ENCODE measurements at regions not wholly inside any gene's neighbourhood (a gene's known extent, or its start where the extent isn't known, plus 50 kb on each side); places are given as distances from the start of the nearest gene placed in this dataset.
A peak's percentile ranks its signal among the peaks of the same experiment; 100 is the strongest.
"Not testable (repeated sequence)": the region's sequence is repeated elsewhere in the genome, so short reads cannot be mapped to it uniquely, and the experiment has no call there.

DNA sequence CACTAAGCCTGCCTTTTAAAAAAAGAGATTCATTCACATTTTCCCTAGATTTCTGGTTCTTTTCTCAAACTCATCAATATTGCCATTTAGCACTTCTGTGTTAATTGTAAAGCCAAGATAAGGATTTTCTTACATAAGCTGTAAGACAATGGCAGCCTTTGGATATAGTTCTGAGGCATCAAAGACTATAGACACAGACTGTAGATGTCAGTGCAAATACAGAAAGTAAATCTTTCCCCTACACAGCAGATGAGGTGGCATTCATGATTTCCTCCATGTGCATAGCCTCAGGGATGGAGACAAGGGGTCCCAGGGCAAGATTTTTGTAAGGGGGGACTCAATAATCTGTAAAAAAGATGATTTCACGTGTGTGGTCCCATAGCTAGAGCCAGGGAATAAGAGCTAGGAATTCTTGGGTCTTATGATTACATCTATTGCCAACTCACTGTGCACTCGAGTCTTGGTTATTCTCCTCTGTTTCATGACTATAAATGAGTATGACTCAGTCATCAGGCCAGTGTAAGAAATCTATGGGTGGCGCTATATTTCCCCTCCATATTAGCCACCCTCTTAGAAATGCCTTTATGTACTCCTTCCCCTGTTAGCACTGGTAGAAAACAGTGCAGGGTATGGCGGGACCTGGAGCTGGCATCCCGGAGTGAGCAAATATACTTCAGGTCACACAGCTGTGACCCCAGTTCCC lies 207.5 kb downstream of the EXOC5 start:
- no peak for DNase-seq (ENCODE audit: low read depth)
- TF ChIP-seq, protein P1, sequence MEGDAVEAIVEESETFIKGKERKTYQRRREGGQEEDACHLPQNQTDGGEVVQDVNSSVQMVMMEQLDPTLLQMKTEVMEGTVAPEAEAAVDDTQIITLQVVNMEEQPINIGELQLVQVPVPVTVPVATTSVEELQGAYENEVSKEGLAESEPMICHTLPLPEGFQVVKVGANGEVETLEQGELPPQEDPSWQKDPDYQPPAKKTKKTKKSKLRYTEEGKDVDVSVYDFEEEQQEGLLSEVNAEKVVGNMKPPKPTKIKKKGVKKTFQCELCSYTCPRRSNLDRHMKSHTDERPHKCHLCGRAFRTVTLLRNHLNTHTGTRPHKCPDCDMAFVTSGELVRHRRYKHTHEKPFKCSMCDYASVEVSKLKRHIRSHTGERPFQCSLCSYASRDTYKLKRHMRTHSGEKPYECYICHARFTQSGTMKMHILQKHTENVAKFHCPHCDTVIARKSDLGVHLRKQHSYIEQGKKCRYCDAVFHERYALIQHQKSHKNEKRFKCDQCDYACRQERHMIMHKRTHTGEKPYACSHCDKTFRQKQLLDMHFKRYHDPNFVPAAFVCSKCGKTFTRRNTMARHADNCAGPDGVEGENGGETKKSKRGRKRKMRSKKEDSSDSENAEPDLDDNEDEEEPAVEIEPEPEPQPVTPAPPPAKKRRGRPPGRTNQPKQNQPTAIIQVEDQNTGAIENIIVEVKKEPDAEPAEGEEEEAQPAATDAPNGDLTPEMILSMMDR (IDR thresholded peaks at IDR 0.05; ENCODE audit: insufficient read depth, low read depth, low read length, missing control alignments), result no peak
- H3K4me3 ChIP-seq (ENCODE audit: low read depth, low read length), result no peak overlapping the region

DNA sequence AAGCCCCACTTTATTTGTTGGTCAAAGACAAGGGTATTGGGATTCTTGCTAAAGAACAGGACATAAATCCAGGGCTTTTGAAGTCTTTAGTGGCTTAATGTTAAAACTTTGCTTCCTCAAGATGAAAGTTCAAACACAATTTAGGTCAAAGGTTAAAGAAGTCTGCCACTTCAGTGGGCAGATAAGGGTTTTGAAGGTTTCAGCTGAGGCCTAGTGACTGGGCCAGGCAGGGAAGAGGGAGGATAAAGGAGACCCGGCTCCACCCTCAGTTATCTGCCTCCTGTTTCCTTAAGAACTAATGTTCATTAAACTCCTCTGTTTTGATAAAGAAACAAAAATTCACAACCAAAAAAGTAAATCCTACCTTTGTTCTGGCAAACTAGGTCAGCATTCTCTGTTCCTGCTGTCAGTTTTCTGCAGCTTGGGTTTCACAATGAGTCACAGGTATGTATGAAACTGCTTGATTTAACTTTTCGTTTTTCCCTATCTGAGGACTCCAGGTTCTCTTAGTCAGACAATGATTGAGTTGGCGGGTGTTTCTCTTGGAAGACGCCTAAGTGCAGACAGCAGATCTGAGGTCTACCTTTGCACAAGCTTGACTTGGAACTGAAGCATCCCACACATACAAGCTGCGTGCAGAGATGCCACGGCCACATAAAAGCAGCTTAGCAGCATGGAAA lies 208.3 kb downstream of the EXOC5 start:
- H3K4me3 ChIP-seq (ENCODE audit: low read depth, low read length), result no peak overlapping the region
- DNase-seq (ENCODE audit: low read depth), result peak; percentile 79
- TF ChIP-seq, protein P1 (IDR thresholded peaks at IDR 0.05; ENCODE audit: insufficient read depth, low read depth, low read length, missing control alignments), result no peak

DNA sequence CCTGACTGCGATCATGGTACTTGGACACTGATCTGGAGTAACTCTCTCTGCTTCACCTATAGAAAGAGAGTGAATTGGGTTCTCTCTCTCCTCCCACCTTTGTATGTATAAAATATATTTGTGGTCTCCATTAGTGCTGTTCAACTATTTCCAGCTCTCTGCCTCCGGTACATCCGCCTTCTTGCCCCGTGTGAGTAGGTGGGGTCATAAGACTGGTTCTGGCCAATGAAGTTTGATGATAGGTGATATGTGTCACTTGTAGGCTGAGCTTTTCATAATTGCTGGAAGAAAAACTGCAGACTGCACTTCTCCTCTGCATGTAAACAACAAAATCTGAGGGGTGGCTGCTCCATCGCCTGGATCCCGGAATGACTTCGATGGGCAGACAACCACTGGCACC lies 210.4 kb downstream of the EXOC5 start:
- DNase-seq (ENCODE audit: low read depth), result no peak
- TF ChIP-seq, protein P1 (IDR thresholded peaks at IDR 0.05; ENCODE audit: insufficient read depth, low read depth, low read length, missing control alignments), result no peak
- no peak overlapping the region for H3K4me3 ChIP-seq (ENCODE audit: low read depth, low read length)

DNA sequence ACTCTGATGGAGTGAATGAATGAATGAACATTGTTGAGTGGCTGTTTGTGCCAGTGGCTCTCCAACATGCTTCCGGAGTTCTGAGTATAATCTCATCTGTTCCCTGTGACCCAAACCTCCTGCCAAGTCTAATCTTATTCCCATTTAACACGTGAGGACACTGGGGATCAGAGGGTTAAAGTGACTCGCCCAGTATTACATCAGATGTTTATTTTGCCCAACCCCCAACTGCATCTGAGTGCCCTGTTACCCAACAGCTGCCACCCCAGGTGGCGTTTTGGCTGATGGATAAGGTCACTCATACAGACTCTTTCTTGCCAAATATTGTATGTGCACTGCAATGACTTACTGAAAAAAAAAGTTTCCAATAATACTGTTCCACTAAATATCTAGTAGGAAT lies 210.9 kb downstream of the EXOC5 start:
- no peak overlapping the region for H3K4me3 ChIP-seq (ENCODE audit: low read depth, low read length)
- TF ChIP-seq, protein P1 (IDR thresholded peaks at IDR 0.05; ENCODE audit: insufficient read depth, low read depth, low read length, missing control alignments), result no peak
- no peak for DNase-seq (ENCODE audit: low read depth)

DNA sequence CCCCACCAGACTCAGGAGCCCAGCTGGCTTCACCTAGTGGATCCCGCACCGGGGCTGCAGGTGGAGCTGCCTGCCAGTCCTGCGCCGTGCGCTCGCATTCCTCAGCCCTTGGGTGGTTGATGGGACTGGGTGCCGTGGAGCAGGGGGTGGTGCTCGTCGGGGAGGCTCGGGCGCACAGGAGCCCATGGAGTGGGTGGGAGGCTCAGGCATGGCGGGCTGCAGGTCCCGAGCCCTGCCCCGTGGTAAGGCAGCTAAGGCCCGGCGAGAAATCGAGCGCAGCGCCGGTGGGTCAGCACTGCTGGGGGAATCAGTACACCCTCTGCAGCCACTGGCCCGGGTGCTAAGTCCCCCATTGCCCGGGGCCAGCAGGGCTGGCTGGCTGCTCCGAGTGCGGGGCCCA lies 212.2 kb downstream of the EXOC5 start:
- DNase-seq (ENCODE audit: low read depth); H3K4me3 ChIP-seq (ENCODE audit: low read depth, low read length): not testable (repeated sequence)

DNA sequence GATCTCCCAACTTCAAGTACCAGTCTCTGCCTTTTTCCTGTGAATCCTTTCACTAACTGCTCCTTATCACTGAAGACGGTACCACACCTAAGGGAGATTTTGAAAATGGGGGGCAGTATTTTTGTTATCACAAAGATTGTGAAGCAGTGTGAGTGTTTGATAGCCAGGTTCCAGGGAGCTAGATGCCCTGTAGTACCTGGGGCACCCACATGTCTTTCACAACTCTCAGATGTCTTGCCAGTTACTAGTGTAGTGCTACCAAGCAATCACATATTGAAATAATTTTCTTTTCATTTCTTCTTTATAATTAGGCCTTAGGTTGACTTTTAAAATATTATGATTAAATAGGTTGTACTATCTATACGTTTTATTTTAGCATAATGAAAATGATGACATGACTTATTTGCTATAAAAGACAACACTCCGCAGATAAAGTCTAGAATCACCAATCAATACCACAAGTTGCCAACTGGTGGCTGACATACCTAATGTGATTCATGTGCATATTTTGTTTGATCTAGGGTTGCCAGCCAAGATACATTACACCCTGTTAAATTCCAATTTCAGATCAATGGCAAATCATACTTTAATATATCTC lies 215.9 kb downstream of the EXOC5 start:
- H3K4me3 ChIP-seq (ENCODE audit: low read depth, low read length), result no peak overlapping the region
- DNase-seq (ENCODE audit: low read depth), result no peak
- TF ChIP-seq, protein P1 (IDR thresholded peaks at IDR 0.05; ENCODE audit: insufficient read depth, low read depth, low read length, missing control alignments), result no peak

DNA sequence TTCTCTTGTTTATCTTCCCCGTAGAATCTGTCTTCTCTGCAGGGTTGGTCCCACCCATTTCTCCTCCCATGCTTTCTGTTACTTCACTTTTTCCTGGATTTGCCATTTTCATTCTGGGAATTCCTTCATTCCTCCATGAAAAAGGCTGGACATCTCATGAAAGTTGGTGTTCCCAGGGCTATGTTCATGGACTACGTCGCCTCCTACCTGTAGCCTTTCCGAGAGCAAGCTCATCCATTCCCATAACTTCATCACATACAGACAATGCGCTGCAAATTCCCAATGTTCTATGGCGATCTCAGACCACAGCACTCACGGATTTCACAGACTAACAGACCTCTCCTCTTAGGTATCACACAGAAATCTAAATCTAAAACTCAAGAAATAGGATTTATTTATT lies 217.1 kb downstream of the EXOC5 start:
- no peak for DNase-seq (ENCODE audit: low read depth)
- no peak overlapping the region for H3K4me3 ChIP-seq (ENCODE audit: low read depth, low read length)
- TF ChIP-seq, protein P1 (IDR thresholded peaks at IDR 0.05; ENCODE audit: insufficient read depth, low read depth, low read length, missing control alignments), result no peak
